ENCODE measurements at regions not wholly inside any gene's neighbourhood (a gene's known extent, or its start where the extent isn't known, plus 50 kb on each side); places are given as distances from the start of the nearest gene placed in this dataset.

DNA sequence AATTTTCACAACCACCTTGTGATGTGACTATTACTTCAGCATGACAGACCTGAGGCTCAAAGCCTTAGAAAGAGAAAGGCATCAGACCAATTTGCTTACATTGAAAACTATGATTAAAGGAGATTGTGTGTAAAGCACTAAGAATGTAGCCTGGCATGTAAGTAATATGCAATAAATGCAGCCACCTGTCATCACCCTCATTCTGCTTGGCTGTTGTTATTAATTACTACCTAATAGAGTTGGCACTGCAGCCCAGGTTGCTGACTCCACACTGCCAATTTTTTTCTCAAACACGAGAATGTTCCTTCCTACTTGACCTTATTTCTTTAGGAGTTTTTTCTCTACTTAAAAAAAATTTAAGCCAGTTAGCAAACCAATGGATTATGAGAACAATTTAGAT, 61.2 kb upstream of the NPVF start:
- DNase-seq = no peak
- H3K27me3 ChIP-seq (replicated peaks) = no peaks in the 10 kb centered on the region

DNA sequence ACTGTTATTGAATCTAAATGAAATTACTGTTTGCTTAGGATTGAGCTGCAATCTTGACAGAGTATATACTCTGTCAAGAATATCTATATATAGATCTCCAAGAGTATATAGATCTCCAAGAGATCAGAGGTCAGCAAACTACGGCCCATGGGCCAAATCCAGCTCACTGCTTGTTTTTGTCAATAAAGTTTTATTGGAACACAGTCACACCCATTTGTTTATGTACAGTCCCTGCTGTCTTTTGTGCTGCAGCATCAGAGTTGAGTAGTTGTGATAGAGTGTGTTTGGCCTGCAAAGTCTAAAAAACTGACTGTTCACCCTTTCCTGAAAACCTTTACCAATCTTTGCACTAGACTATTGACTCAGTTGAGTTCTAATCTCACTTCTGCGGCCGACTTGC, 66.3 kb upstream of the NPVF start:
- Histone ChIP-seq H3K27ac (no peak overlapping the region), H3K27me3 (replicated peaks) (no peaks in the 10 kb centered on the region), H3K36me3 (replicated peaks) (no peaks in the 10 kb centered on the region), H3K4me3 (ENCODE audit: low read depth, low read length) (no peak overlapping the region)
- in situ Hi-C loops (cut with HindIII; ENCODE audit: low pct_ligation_motif_present, low sequenced_read_pairs) = no loop called here
- DNase-seq = no peak
- TF ChIP-seq, protein P1, sequence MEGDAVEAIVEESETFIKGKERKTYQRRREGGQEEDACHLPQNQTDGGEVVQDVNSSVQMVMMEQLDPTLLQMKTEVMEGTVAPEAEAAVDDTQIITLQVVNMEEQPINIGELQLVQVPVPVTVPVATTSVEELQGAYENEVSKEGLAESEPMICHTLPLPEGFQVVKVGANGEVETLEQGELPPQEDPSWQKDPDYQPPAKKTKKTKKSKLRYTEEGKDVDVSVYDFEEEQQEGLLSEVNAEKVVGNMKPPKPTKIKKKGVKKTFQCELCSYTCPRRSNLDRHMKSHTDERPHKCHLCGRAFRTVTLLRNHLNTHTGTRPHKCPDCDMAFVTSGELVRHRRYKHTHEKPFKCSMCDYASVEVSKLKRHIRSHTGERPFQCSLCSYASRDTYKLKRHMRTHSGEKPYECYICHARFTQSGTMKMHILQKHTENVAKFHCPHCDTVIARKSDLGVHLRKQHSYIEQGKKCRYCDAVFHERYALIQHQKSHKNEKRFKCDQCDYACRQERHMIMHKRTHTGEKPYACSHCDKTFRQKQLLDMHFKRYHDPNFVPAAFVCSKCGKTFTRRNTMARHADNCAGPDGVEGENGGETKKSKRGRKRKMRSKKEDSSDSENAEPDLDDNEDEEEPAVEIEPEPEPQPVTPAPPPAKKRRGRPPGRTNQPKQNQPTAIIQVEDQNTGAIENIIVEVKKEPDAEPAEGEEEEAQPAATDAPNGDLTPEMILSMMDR (IDR thresholded peaks at IDR 0.05; ENCODE audit: low read depth, low read length, missing control alignments) = no peak

More for the DNA sequence above, 61.2 kb upstream of the NPVF start:
- no peak overlapping the region for H3K27ac ChIP-seq
- in situ Hi-C loops (cut with HindIII; ENCODE audit: low pct_ligation_motif_present, low sequenced_read_pairs) = no loop called here
- H3K36me3 ChIP-seq (replicated peaks) = no peaks in the 10 kb centered on the region
- H3K4me3 ChIP-seq (ENCODE audit: low read depth, low read length) = no peak overlapping the region
- TF ChIP-seq, protein P1 (IDR thresholded peaks at IDR 0.05; ENCODE audit: low read depth, low read length, missing control alignments) = no peak

GRCh38 chr7:25295387-25295786, 67.1 kb upstream of the NPVF start:
- no peak for DNase-seq
- Histone ChIP-seq H3K27me3 (replicated peaks) (no peaks in the 10 kb centered on the region), H3K27ac (no peak overlapping the region), H3K4me3 (ENCODE audit: low read depth, low read length) (no peak overlapping the region), H3K36me3 (replicated peaks) (no peaks in the 10 kb centered on the region)
- TF ChIP-seq, protein P1 (IDR thresholded peaks at IDR 0.05; ENCODE audit: low read depth, low read length, missing control alignments) = no peak
- in situ Hi-C loops (cut with HindIII; ENCODE audit: low pct_ligation_motif_present, low sequenced_read_pairs) = no loop called here

DNA sequence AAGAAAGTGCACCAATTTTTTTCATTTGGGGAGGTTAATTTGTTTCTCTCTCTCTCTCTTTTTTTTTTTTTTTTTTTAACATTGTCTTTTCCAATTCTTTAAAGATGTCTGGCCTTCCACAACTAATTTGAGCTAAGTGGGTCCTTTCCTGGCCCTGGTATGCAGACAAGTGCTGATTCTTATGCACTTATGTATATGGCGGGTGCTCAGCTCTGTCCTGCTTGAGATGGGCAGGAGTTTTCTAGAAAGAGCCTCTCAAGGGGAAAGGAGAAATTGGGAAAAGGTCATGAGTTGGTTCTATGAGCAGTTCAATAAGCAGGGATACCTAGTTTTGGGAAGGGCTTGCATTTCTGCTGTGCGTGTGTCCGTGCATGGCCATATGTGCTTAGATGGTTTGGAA, 67.8 kb upstream of the NPVF start:
- Histone ChIP-seq H3K27me3 (replicated peaks) (no peaks in the 10 kb centered on the region), H3K4me3 (ENCODE audit: low read depth, low read length) (no peak overlapping the region), H3K36me3 (replicated peaks) (no peaks in the 10 kb centered on the region), H3K27ac (no peak overlapping the region)
- no peak for DNase-seq
- TF ChIP-seq, protein P1 (IDR thresholded peaks at IDR 0.05; ENCODE audit: low read depth, low read length, missing control alignments) = no peak
- in situ Hi-C loops (cut with HindIII; ENCODE audit: low pct_ligation_motif_present, low sequenced_read_pairs) = no loop called here

- Histone ChIP-seq H3K4me3 (ENCODE audit: low read depth, low read length) (no peak overlapping the region), H3K36me3 (replicated peaks) (no peaks in the 10 kb centered on the region), H3K27ac (no peak overlapping the region), H3K27me3 (replicated peaks) (no peaks in the 10 kb centered on the region)
- TF ChIP-seq, protein P1 (IDR thresholded peaks at IDR 0.05; ENCODE audit: low read depth, low read length, missing control alignments) = no peak
- in situ Hi-C loops (cut with HindIII; ENCODE audit: low pct_ligation_motif_present, low sequenced_read_pairs) = no loop called here
- DNase-seq = no peak
Measured at GRCh38 chr7:25297278-25297677, 69.0 kb upstream of the NPVF start.

Measured in brain microvascular endothelial cell (primary cell).